Esophagus squamous epithelium (tissue), 5 donors: ENCODE measurements at regions not wholly inside any gene's neighbourhood (a gene's known extent, or its start where the extent isn't known, plus 50 kb on each side); places are given as distances from the start of the nearest gene placed in this dataset.

Experiments
- DNase-seq: peaks from one replicate; lab custom pipeline; 2025; lab: John Stamatoyannopoulos, UW
- H3K27ac ChIP-seq, 4 donors: fragments of 200-600 bp; sonication (generic); one replicate each; pipeline ENCODE4 v1.5.1; 2016 to 2019; ENCODE audit warnings: mild to moderate bottlenecking in 1 of 4
- H3K27me3 ChIP-seq, 4 donors: fragments of 200-600 bp; sonication (generic); 1 replicate in 3 of 4; 2 replicates in 1 of 4; pipeline versions ENCODE4 v1.5.1 to v1.6.0; 2017 to 2021; ENCODE audit warnings: antibody characterized with exemption in 1 of 4
- H3K36me3 ChIP-seq, 3 donors: fragments of 200-600 bp; sonication (generic); one replicate each; pipeline ENCODE4 v1.5.1; 2016 to 2019
- H3K4me1 ChIP-seq, 3 donors: fragments of 200-600 bp; sonication (generic); one replicate each; pipeline ENCODE4 v1.5.1; 2017 to 2019
- H3K4me3 ChIP-seq, 4 donors: fragments of 200-600 bp; sonication (generic); 1 replicate in 3 of 4; 2 replicates in 1 of 4; pipeline ENCODE4 v1.5.1; 2016 to 2019; ENCODE audit warnings: mild to moderate bottlenecking in 2 of 4, moderate library complexity in 1 of 4
- H3K9me3 ChIP-seq, 3 donors: fragments of 200-600 bp; sonication (generic); one replicate each; pipeline ENCODE4 v1.5.1; 2016 to 2019
- CTCF ChIP-seq, 6 experiments: fragments of 450-650 bp in 4 of 6; fragments of 200-600 bp in 2 of 6; sonication (generic) in 2 of 6; IDR thresholded peaks; one replicate each; pipeline ENCODE4 v1.5.1; 2016 to 2019; ENCODE audit warnings: antibody characterized with exemption in 6 of 6, mild to moderate bottlenecking in 4 of 6, moderate library complexity in 4 of 6
- POLR2A ChIP-seq, 4 donors: fragments of 450-650 bp; IDR thresholded peaks; one replicate each; pipeline ENCODE4 v1.6.1; 2017; ENCODE audit warnings: antibody characterized with exemption in 4 of 4, mild to moderate bottlenecking in 4 of 4, moderate library complexity in 3 of 4
- WGBS, 2 donors: methylation state at CpG; one replicate each; pipeline ENCODE4 v1.1.5; 2018; 5-methylcytosine and 5-hydroxymethylcytosine counted together
- intact Hi-C: fragments of 100-400 bp; cut with DNase I; formaldehyde crosslinking; loops from one replicate; pipeline ENCODE4 v1.15.0; 2022
- donor health status: DM: yes; HTN: yes; CAD: no.

- intact Hi-C loops = no loop called here
- DNase-seq = no peak
- Histone ChIP-seq H3K9me3 (no peaks in the 10 kb centered on the region), H3K27me3 (no peaks in the 10 kb centered on the region), H3K36me3 (no peaks in the 10 kb centered on the region), H3K4me3 (no peak overlapping the region), H3K27ac (no peak overlapping the region), H3K4me1 (no peaks in the 10 kb centered on the region)
- TF ChIP-seq POLR2A (IDR thresholded peaks at IDR 0.05) (no peak), CTCF (IDR thresholded peaks at IDR 0.05) (no peak)
- 53 to 57% methylated on average over 5 of the region's 5 CpGs for WGBS, 2 donors
Measured at GRCh38 chr5:155969537-155969936, 357.4 kb upstream of the SGCD start.

DNA sequence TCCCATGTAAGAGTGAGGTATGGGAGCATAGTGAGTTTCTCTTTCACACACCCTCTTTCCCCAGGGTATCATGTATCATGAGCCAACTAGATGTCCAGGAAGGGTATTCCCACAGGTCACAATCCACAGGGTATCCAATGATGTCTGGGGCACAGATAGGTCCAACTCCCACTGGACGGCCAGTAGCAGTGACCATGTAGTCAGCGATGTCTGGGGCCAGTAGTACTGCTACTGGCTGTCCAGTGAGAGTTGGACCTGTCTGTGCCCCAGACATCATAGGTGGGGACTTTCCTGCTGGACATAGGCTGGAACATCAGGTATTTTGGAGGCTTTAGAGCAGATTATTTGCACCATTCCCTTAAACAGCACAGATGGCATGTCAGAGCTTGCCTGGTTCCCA, 352.6 kb upstream of the SGCD start:
- Histone ChIP-seq H3K4me1 (no peaks in the 10 kb centered on the region), H3K4me3 (no peak overlapping the region), H3K27me3 (no peaks in the 10 kb centered on the region), H3K36me3 (no peaks in the 10 kb centered on the region), H3K9me3 (no peaks in the 10 kb centered on the region), H3K27ac (no peak overlapping the region)
- 94% methylated on average over 2 of the region's 2 CpGs; no CpG with 5 or more reads in 1 of the 2 donors for WGBS, 2 donors
- intact Hi-C loops = no loop called here
- DNase-seq = no peak
- no peak for TF ChIP-seq CTCF (IDR thresholded peaks at IDR 0.05)
- TF ChIP-seq POLR2A (IDR thresholded peaks at IDR 0.05) = no peak

DNA sequence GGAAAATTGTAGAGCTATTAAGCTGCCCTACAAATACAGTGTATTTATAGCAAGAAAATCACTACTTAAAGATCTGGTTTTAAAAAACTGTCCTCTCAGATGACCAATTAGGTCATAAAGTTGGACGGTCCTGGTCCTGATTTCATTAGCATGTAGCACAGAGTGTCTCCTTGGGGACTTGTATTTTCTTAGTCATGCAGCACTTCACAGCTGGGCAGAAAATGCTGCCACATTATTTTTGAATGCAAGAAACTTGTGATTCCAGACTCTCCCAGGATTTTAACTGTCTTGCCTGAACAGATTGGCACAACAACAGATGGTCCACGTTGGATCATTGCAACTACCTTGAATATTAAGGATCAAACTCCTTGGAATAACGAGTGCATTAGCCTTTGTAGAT, 348.1 kb upstream of the SGCD start:
- Histone ChIP-seq H3K27me3 (no peaks in the 10 kb centered on the region), H3K27ac (no peak overlapping the region), H3K4me1 (no peaks in the 10 kb centered on the region), H3K4me3 (no peak overlapping the region), H3K9me3 (no peaks in the 10 kb centered on the region), H3K36me3 (no peaks in the 10 kb centered on the region)
- 63 to 67% methylated on average over 3 of the region's 3 CpGs for WGBS, 2 donors
- no peak for DNase-seq
- intact Hi-C loops = no loop called here
- TF ChIP-seq CTCF (IDR thresholded peaks at IDR 0.05) (no peak), POLR2A (IDR thresholded peaks at IDR 0.05) (no peak)

GRCh38 chr5:155982354-155982753, 344.6 kb upstream of the SGCD start:
- DNase-seq = no peak
- H3K4me3 ChIP-seq = no peak overlapping the region
- TF ChIP-seq POLR2A (IDR thresholded peaks at IDR 0.05) (no peak), CTCF (IDR thresholded peaks at IDR 0.05) (no peak)
- H3K9me3 ChIP-seq = no peaks in the 10 kb centered on the region
- no peaks in the 10 kb centered on the region for H3K36me3 ChIP-seq
- intact Hi-C loops = no loop called here
- H3K4me1 ChIP-seq = no peaks in the 10 kb centered on the region
- H3K27me3 ChIP-seq = no peaks in the 10 kb centered on the region
- H3K27ac ChIP-seq = no peak overlapping the region
- WGBS, 2 donors = 40 to 44% methylated on average over 3 of the region's 3 CpGs

- H3K27ac ChIP-seq = no peak overlapping the region
- H3K4me1 ChIP-seq = no peaks in the 10 kb centered on the region
- H3K4me3 ChIP-seq = no peak overlapping the region
- no peaks in the 10 kb centered on the region for H3K27me3 ChIP-seq
- TF ChIP-seq POLR2A (IDR thresholded peaks at IDR 0.05) = no peak
- TF ChIP-seq CTCF (IDR thresholded peaks at IDR 0.05) = no peak
- H3K36me3 ChIP-seq = no peaks in the 10 kb centered on the region
- WGBS, 2 donors = 65 to 70% methylated on average over 3 of the region's 3 CpGs
- no peak for DNase-seq
- intact Hi-C loops = no loop called here
- H3K9me3 ChIP-seq = no peaks in the 10 kb centered on the region
Measured at GRCh38 chr5:155983954-155984353, 343.0 kb upstream of the SGCD start.
